OCI-LY1 (cell line): ENCODE measurements at regions not wholly inside any gene's neighbourhood (a gene's known extent, or its start where the extent isn't known, plus 50 kb on each side); places are given as distances from the start of the nearest gene placed in this dataset.

Experiments
- CTCF ChIP-seq: fragments of 200-600 bp; sonication (generic), shearing (Covaris generic); IDR thresholded peaks from 2 replicates; pipeline ENCODE4 v1.5.1; 2017; ENCODE audit warnings: mild to moderate bottlenecking, antibody characterized with exemption, low read length, moderate library complexity, mixed read lengths
- EZH2 ChIP-seq: fragments of 200-600 bp; sonication (generic), shearing (Covaris generic); IDR thresholded peaks from 2 replicates; pipeline ENCODE4 v1.8.0; 2017; ENCODE audit warnings: borderline replicate concordance, mixed run types, mild to moderate bottlenecking, antibody characterized with exemption, low read length, moderate library complexity, mixed read lengths

- TF ChIP-seq CTCF (no peak), EZH2 (no peak)
Measured at GRCh38 chr2:195594919-195595694, 61.9 kb upstream of the SLC39A10 start.
